Astrocyte (in vitro differentiated cells and primary cell): ENCODE measurements at regions not wholly inside any gene's neighbourhood (a gene's known extent, or its start where the extent isn't known, plus 50 kb on each side); places are given as distances from the start of the nearest gene placed in this dataset.

Experiments used
- DNase-seq: peaks from one replicate; pipeline ENCODE4 v3.0.0-alpha.2; 2010; ENCODE audit warnings: low read depth
- FAIRE-seq: peaks from 2 replicates; lab custom pipeline; 2011; peaks lifted over from hg19 to GRCh38; lab: Jason Lieb, UNC
- H2AFZ ChIP-seq: 2 replicates; pipeline ENCODE4 v1.6.0; 2012; ENCODE audit warnings: low read depth, low read length, inconsistent platforms
- H3K27ac ChIP-seq: 2 replicates; pipeline ENCODE4 v1.5.1; 2011; ENCODE audit warnings: low read depth, low read length, inconsistent platforms
- H3K27me3 ChIP-seq: 2 replicates; pipeline ENCODE4 v1.6.0; 2011; ENCODE audit warnings: low read length, inconsistent platforms; ENCODE audit not compliant: insufficient read depth
- H3K36me3 ChIP-seq: 2 replicates; pipeline ENCODE4 v1.5.1; 2011; ENCODE audit warnings: low read length, inconsistent platforms; ENCODE audit not compliant: insufficient read depth
- H3K4me1 ChIP-seq: 2 replicates; pipeline ENCODE4 v1.5.1; 2011; ENCODE audit warnings: low read length, inconsistent platforms; ENCODE audit not compliant: insufficient read depth
- H3K4me2 ChIP-seq: 2 replicates; pipeline ENCODE4 v1.6.0; 2012; ENCODE audit warnings: low read length, inconsistent platforms
- H3K4me3 ChIP-seq: 2 replicates; pipeline ENCODE4 v1.5.1; 2011; ENCODE audit warnings: low read depth, mild to moderate bottlenecking, low read length, inconsistent platforms; ENCODE audit not compliant: insufficient read depth
- H3K79me2 ChIP-seq: 2 replicates; pipeline ENCODE4 v1.6.0; 2012; ENCODE audit warnings: mild to moderate bottlenecking, low read length, inconsistent platforms; ENCODE audit not compliant: insufficient read depth
- H3K9ac ChIP-seq: 2 replicates; pipeline ENCODE4 v1.6.0; 2012; ENCODE audit warnings: mild to moderate bottlenecking, low read length, inconsistent platforms
- H3K9me3 ChIP-seq: 2 replicates; pipeline ENCODE4 v1.5.1; 2012; ENCODE audit warnings: low read depth, mild to moderate bottlenecking, low read length, inconsistent platforms; ENCODE audit not compliant: insufficient read depth
- H4K20me1 ChIP-seq: 2 replicates; pipeline ENCODE4 v1.6.0; 2012; ENCODE audit warnings: low read length, inconsistent platforms; ENCODE audit not compliant: insufficient read depth
- H3K27ac Mint-ChIP-seq: one replicate; pipeline ENCODE4 v1.8.0; 2021; ENCODE audit warnings: mild to moderate bottlenecking, mixed read lengths; ENCODE audit not compliant: unreplicated experiment
- H3K27me3 Mint-ChIP-seq: one replicate; pipeline ENCODE4 v1.8.0; 2021; ENCODE audit warnings: low read depth, mixed read lengths; ENCODE audit not compliant: unreplicated experiment
- H3K36me3 Mint-ChIP-seq: one replicate; pipeline ENCODE4 v1.8.0; 2021; ENCODE audit warnings: low read depth, mixed read lengths; ENCODE audit not compliant: unreplicated experiment
- H3K4me1 Mint-ChIP-seq: one replicate; pipeline ENCODE4 v1.8.0; 2021; ENCODE audit warnings: low read depth, mixed read lengths; ENCODE audit not compliant: unreplicated experiment
- H3K4me3 Mint-ChIP-seq: one replicate; pipeline ENCODE4 v1.8.0; 2021; ENCODE audit warnings: mild to moderate bottlenecking, moderate library complexity, mixed read lengths; ENCODE audit not compliant: unreplicated experiment
- H3K9me3 Mint-ChIP-seq: one replicate; pipeline ENCODE4 v1.8.0; 2021; ENCODE audit warnings: mild to moderate bottlenecking, mixed read lengths; ENCODE audit not compliant: unreplicated experiment
- CTCF ChIP-seq: IDR thresholded peaks from 2 replicates; pipeline ENCODE4 v1.5.1; 2011; ENCODE audit warnings: low read depth, mild to moderate bottlenecking, inconsistent platforms, low read length, moderate library complexity; ENCODE audit not compliant: insufficient read depth
- EZH2 ChIP-seq: IDR thresholded peaks from 2 replicates; pipeline ENCODE4 v1.6.1; 2012; ENCODE audit warnings: mild to moderate bottlenecking, low read length, inconsistent platforms; ENCODE audit not compliant: insufficient read depth

- Histone ChIP-seq H2AFZ (no peak overlapping the region), H3K27me3 (no peaks in the 10 kb centered on the region), H3K4me2 (no peak overlapping the region), H3K4me1 (no peaks in the 10 kb centered on the region), H3K9ac (no peak overlapping the region), H3K36me3 (no peaks in the 10 kb centered on the region), H3K79me2 (no peaks in the 10 kb centered on the region), H3K9me3 (no peaks in the 10 kb centered on the region), H3K4me3 (no peak overlapping the region), H3K27ac (no peak overlapping the region), H4K20me1 (no peaks in the 10 kb centered on the region)
- TF ChIP-seq EZH2: no peak
- TF ChIP-seq CTCF: no peak
- Mint-ChIP-seq H3K27me3 (no peaks in the 10 kb centered on the region), H3K4me1 (no peaks in the 10 kb centered on the region), H3K4me3 (no peak overlapping the region), H3K9me3 (peaks cover 3% of the 10 kb centered on the region), H3K36me3 (no peaks in the 10 kb centered on the region), H3K27ac (no peak overlapping the region)
- FAIRE-seq (no peak), DNase-seq (no peak)
These were observed 666.8 kb upstream of the TMEM132C start for GRCh38 chr12:127600211-127600610.

- no peak for FAIRE-seq
- no peak overlapping the region for H3K4me2 ChIP-seq
These were observed 660.4 kb upstream of the TMEM132C start for GRCh38 chr12:127606476-127607015.

More at GRCh38 chr12:127606476-127607015, 660.4 kb upstream of the TMEM132C start:
- H3K36me3 ChIP-seq: no peaks in the 10 kb centered on the region
- no peaks in the 10 kb centered on the region for H4K20me1 ChIP-seq
- H3K4me3 ChIP-seq: no peak overlapping the region
- H3K4me1 ChIP-seq: no peaks in the 10 kb centered on the region
- TF ChIP-seq CTCF (no peak), EZH2 (no peak)
- H3K27me3 ChIP-seq: no peaks in the 10 kb centered on the region
- Mint-ChIP-seq H3K4me1 (no peaks in the 10 kb centered on the region), H3K9me3 (peaks cover 13% of the 10 kb centered on the region), H3K36me3 (no peaks in the 10 kb centered on the region), H3K27me3 (no peaks in the 10 kb centered on the region), H3K4me3 (no peak overlapping the region), H3K27ac (no peak overlapping the region)
- no peak for DNase-seq
- no peaks in the 10 kb centered on the region for H3K9me3 ChIP-seq
- no peaks in the 10 kb centered on the region for H3K79me2 ChIP-seq
- no peak overlapping the region for H2AFZ ChIP-seq
- no peak overlapping the region for H3K27ac ChIP-seq
- no peak overlapping the region for H3K9ac ChIP-seq
